CD4-positive, alpha-beta T cell (primary cell): ENCODE measurements at regions not wholly inside any gene's neighbourhood (a gene's known extent, or its start where the extent isn't known, plus 50 kb on each side); places are given as distances from the start of the nearest gene placed in this dataset.

Experiments
- ATAC-seq: fragments of 200-7000 bp; cut with Tn5 transposase; one replicate; pipeline ENCODE4 v1.10.0; 2022; ENCODE audit warnings: mild to moderate bottlenecking; ENCODE audit not compliant: poor library complexity
- CTCF ChIA-PET: fragments of 350-600 bp; sonication (Branson Sonifier 250); formaldehyde crosslinking; loops from one replicate; lab custom pipeline; 2021; ENCODE audit warnings: antibody characterized with exemption, inconsistent platforms; lab: Charles Lee
- POLR2A ChIA-PET: fragments of 350-600 bp; sonication (Branson Sonifier 250); formaldehyde crosslinking; loops from one replicate; lab custom pipeline; 2021; ENCODE audit warnings: antibody characterized with exemption, inconsistent platforms; lab: Charles Lee
- DNase-seq, 14 experiments: peaks; one replicate each; pipeline ENCODE4 v3.0.0-alpha.2; 2013 to 2020; ENCODE audit warnings: mixed read lengths in 2 of 14
- H3K27ac ChIP-seq, 2 donors: one replicate each; pipeline versions ENCODE4 v1.5.1 to v1.7.0; 2013; ENCODE audit warnings: low read length in 2 of 2, low read depth in 1 of 2, mild to moderate bottlenecking in 1 of 2
- H3K27me3 ChIP-seq, 2 experiments: 1 replicate in 1 of 2; 2 replicates in 1 of 2; pipeline versions ENCODE4 v1.6.1 to v1.7.0; 2013; ENCODE audit warnings: low read length in 2 of 2, control low read depth in 1 of 2, mild to moderate bottlenecking in 1 of 2, moderate library complexity in 1 of 2; ENCODE audit not compliant: insufficient read depth in 2 of 2, control insufficient read depth in 1 of 2
- H3K36me3 ChIP-seq: one replicate; pipeline ENCODE4 v1.6.1; 2013; ENCODE audit warnings: low read length, control low read depth; ENCODE audit not compliant: insufficient read depth
- H3K4me1 ChIP-seq: one replicate; pipeline ENCODE4 v1.6.1; 2013; ENCODE audit warnings: low read length, control low read depth; ENCODE audit not compliant: insufficient read depth
- H3K4me3 ChIP-seq: one replicate; pipeline ENCODE4 v1.5.1; 2013; ENCODE audit warnings: mild to moderate bottlenecking, low read length, moderate library complexity
- H3K9me3 ChIP-seq, 2 experiments: 1 replicate in 1 of 2; 2 replicates in 1 of 2; pipeline versions ENCODE4 v1.6.1 to v1.7.0; 2013; ENCODE audit warnings: low read length in 2 of 2, mild to moderate bottlenecking in 2 of 2, control low read depth in 1 of 2, moderate library complexity in 1 of 2; ENCODE audit not compliant: control insufficient read depth in 1 of 2, insufficient read depth in 1 of 2
- H3K27ac Mint-ChIP-seq: one replicate; pipeline ENCODE4 v1.8.0; 2020; ENCODE audit warnings: mixed read lengths
- H3K27me3 Mint-ChIP-seq: one replicate; pipeline ENCODE4 v1.8.0; 2021; ENCODE audit warnings: mixed read lengths
- H3K36me3 Mint-ChIP-seq: one replicate; pipeline ENCODE4 v1.8.0; 2021; ENCODE audit warnings: low read depth, mixed read lengths
- H3K4me1 Mint-ChIP-seq: one replicate; pipeline ENCODE4 v1.8.0; 2021; ENCODE audit warnings: low read depth, mixed read lengths
- H3K4me3 Mint-ChIP-seq: one replicate; pipeline ENCODE4 v1.8.0; 2020; ENCODE audit warnings: mild to moderate bottlenecking, mixed read lengths
- H3K9me3 Mint-ChIP-seq: one replicate; pipeline ENCODE4 v1.8.0; 2020; ENCODE audit warnings: mixed read lengths
- CTCF ChIP-seq: fragments of 200-600 bp; IDR thresholded peaks from one replicate; pipeline ENCODE4 v1.8.0; 2022; ENCODE audit warnings: antibody characterized with exemption, mild to moderate bottlenecking
- intact Hi-C, 2 experiments: fragments of 100-400 bp; cut with DNase I in 1 of 2; cut with micrococcal nuclease in 1 of 2; formaldehyde crosslinking; loops; one replicate each; pipeline versions ENCODE4 v1.15.1 to v1.9.0; 2023 to 2025; cut with DNase I, micrococcal nuclease

DNA sequence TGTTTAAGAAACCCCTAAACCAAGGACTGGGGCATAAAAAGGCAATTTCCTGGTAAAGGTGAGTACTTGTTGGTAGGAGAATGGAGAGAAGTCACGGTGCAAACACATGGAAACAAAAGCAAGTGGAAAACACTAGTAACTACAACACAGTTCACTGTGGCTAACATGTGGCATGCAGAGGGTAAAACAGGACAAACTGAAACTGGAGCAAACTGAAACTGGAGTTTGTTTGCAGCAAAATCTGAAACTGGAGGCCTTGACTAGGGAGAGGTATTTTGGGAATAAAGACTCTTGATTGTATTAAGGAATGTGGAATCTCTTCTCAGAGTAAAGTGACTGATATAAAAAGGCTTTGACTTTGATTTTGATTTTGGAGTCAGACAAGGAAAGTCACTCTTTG lies 376.3 kb upstream of the PRMT6 start:
- intact Hi-C loops: no loop called here
- Histone ChIP-seq H3K4me1 (no peaks in the 10 kb centered on the region), H3K27me3 (no peaks in the 10 kb centered on the region), H3K36me3 (no peaks in the 10 kb centered on the region), H3K4me3 (no peak overlapping the region), H3K9me3 (no peaks in the 10 kb centered on the region), H3K27ac (no peak overlapping the region)
- ATAC-seq: no peak
- Mint-ChIP-seq H3K4me3 (no peak overlapping the region), H3K4me1 (no peaks in the 10 kb centered on the region), H3K27ac (no peak overlapping the region), H3K27me3 (no peaks in the 10 kb centered on the region), H3K9me3 (peaks cover 3% of the 10 kb centered on the region), H3K36me3 (no peaks in the 10 kb centered on the region)
- POLR2A ChIA-PET: no interaction called here
- CTCF ChIA-PET: no interaction called here
- TF ChIP-seq CTCF: no peak
- no peak for DNase-seq

- no peak overlapping the region for H3K4me3 Mint-ChIP-seq
- CTCF ChIA-PET: no interaction called here
Observed at GRCh38 chr1:106680776-106681344, 375.6 kb upstream of the PRMT6 start.

DNA sequence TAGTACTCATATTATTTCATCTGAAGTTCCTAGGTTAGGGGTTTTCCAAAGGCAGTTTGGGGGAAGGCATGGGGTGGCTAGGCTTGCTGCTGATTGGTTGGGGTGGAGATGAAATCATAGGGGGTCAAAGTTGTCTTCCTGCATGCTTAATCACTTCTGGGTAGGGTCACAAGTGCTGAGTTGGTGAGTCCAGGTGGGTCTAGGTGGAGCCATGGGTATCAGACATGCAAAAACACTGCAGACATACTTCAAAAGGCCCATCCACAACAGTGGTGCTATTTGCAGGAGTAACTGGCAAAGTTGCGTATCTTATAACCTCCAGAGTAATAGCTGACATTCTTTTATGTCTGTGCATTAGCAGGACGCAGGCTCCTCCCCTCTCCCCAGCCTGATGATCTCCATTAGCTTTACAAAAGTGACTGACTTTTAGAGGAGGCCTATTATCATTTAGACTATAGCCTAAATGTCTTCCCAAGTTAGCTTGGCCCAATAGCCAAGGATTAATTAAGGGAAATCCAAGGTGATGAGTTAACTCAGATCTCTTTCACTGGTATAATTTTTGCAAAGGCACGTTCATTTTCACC lies 374.4 kb upstream of the PRMT6 start:
- no peaks in the 10 kb centered on the region for H3K4me1 ChIP-seq
- ChIA-PET CTCF (no interaction called here), POLR2A (no interaction called here)
- H3K4me3 ChIP-seq: no peak overlapping the region
- intact Hi-C loops: no loop called here
- no peak for ATAC-seq
- H3K36me3 ChIP-seq: no peaks in the 10 kb centered on the region
- no peak for TF ChIP-seq CTCF
- Mint-ChIP-seq H3K27ac (no peak overlapping the region), H3K4me3 (no peak overlapping the region), H3K4me1 (no peaks in the 10 kb centered on the region), H3K27me3 (no peaks in the 10 kb centered on the region), H3K9me3 (peaks cover 8% of the 10 kb centered on the region), H3K36me3 (no peaks in the 10 kb centered on the region)
- no peaks in the 10 kb centered on the region for H3K9me3 ChIP-seq
- DNase-seq: no peak
- no peak overlapping the region for H3K27ac ChIP-seq
- H3K27me3 ChIP-seq: no peaks in the 10 kb centered on the region

More at GRCh38 chr1:106680776-106681344, 375.6 kb upstream of the PRMT6 start:
- POLR2A ChIA-PET: no interaction called here
- no peaks in the 10 kb centered on the region for H3K36me3 ChIP-seq
- H3K4me1 ChIP-seq: no peaks in the 10 kb centered on the region
- ATAC-seq (no peak), DNase-seq (no peak)
- no peak overlapping the region for H3K27ac Mint-ChIP-seq
- TF ChIP-seq CTCF: no peak
- H3K9me3 ChIP-seq: no peaks in the 10 kb centered on the region
- intact Hi-C loops: no loop called here
- no peaks in the 10 kb centered on the region for H3K27me3 Mint-ChIP-seq
- H3K4me1 Mint-ChIP-seq: no peaks in the 10 kb centered on the region
- no peak overlapping the region for H3K4me3 ChIP-seq
- no peaks in the 10 kb centered on the region for H3K27me3 ChIP-seq
- H3K27ac ChIP-seq: no peak overlapping the region
- H3K9me3 Mint-ChIP-seq: peaks cover 8% of the 10 kb centered on the region
- no peaks in the 10 kb centered on the region for H3K36me3 Mint-ChIP-seq
